HEK293 (cell line): ENCODE measurements at regions not wholly inside any gene's neighbourhood (a gene's known extent, or its start where the extent isn't known, plus 50 kb on each side); places are given as distances from the start of the nearest gene placed in this dataset.
A peak's percentile ranks its signal among the peaks of the same experiment; 100 is the strongest.

Experiments
- CTCF ChIA-PET: fragments of 350-600 bp; formaldehyde crosslinking; extraction: SDS; loops from one replicate; lab custom pipeline; 2021; ENCODE audit warnings: antibody characterized with exemption; lab: Yijun Ruan, JAX
- POLR2A ChIA-PET: fragments of 300-600 bp; formaldehyde crosslinking; extraction: SDS; loops from one replicate; lab custom pipeline; 2020; ENCODE audit warnings: antibody characterized with exemption, inconsistent platforms; lab: Yijun Ruan, JAX
- H3K27ac ChIP-seq: fragments of 200-500 bp; sonication (Bioruptor generic); 2 replicates; pipeline ENCODE4 v1.5.1; 2014; ENCODE audit warnings: low read depth, low read length, control low read depth, inconsistent platforms; ENCODE audit errors: extremely low read depth
- H3K36me3 ChIP-seq, 2 experiments: fragments of 200-500 bp in 1 of 2; sonication (Bioruptor generic) in 1 of 2; 1 replicate in 1 of 2; 2 replicates in 1 of 2; pipeline ENCODE4 v1.5.1; 2014 to 2017; ENCODE audit warnings: inconsistent platforms in 2 of 2, low read length in 2 of 2; ENCODE audit not compliant: control insufficient read depth in 2 of 2, insufficient read depth in 1 of 2
- H3K4me1 ChIP-seq: fragments of 200-500 bp; sonication (Bioruptor generic); 2 replicates; pipeline ENCODE4 v1.5.1; 2014; ENCODE audit warnings: mild to moderate bottlenecking, low read length, inconsistent platforms; ENCODE audit not compliant: control insufficient read depth, insufficient read depth
- H3K4me3 ChIP-seq: 2 replicates; pipeline ENCODE4 v1.5.1; 2011; ENCODE audit warnings: low read depth, mild to moderate bottlenecking, control low read depth, low read length, moderate library complexity
- H3K9me3 ChIP-seq: fragments of 200-500 bp; sonication (Bioruptor generic); 2 replicates; pipeline ENCODE4 v1.5.1; 2014; ENCODE audit warnings: low read depth, low read length, inconsistent platforms; ENCODE audit not compliant: control insufficient read depth, insufficient read depth
- BCL11A ChIP-seq: fragments of 450-650 bp; formaldehyde crosslinking; IDR thresholded peaks from 2 replicates; pipeline ENCODE4 v1.5.1; 2016; ENCODE audit warnings: low read depth, missing biosample characterization, missing genetic modification characterization
- FEZF1 ChIP-seq: fragments of 450-650 bp; formaldehyde crosslinking; IDR thresholded peaks from 2 replicates; pipeline ENCODE4 v1.5.1; 2016; ENCODE audit warnings: missing biosample characterization, missing genetic modification characterization
- ZNF157 ChIP-seq: fragments of 450-650 bp; formaldehyde crosslinking; IDR thresholded peaks from 2 replicates; pipeline ENCODE4 v1.5.1; 2016; ENCODE audit warnings: missing biosample characterization, missing genetic modification characterization
- ZNF37A ChIP-seq: fragments of 450-650 bp; IDR thresholded peaks from 2 replicates; pipeline ENCODE4 v1.5.1; 2018; ENCODE audit warnings: missing biosample characterization, missing genetic modification characterization
- ZNF426 ChIP-seq: fragments of 450-650 bp; formaldehyde crosslinking; IDR thresholded peaks from 2 replicates; pipeline ENCODE4 v1.5.1; 2017; ENCODE audit warnings: missing biosample characterization, missing genetic modification characterization, mild to moderate bottlenecking, inconsistent platforms, moderate library complexity
- ZNF530 ChIP-seq: fragments of 450-650 bp; formaldehyde crosslinking; IDR thresholded peaks from 2 replicates; pipeline ENCODE4 v1.5.1; 2016; ENCODE audit warnings: low read depth, missing biosample characterization, missing genetic modification characterization
- ZNF549 ChIP-seq: fragments of 450-650 bp; IDR thresholded peaks from 2 replicates; pipeline ENCODE4 v1.5.1; 2018; ENCODE audit warnings: missing biosample characterization, missing genetic modification characterization, mild to moderate bottlenecking, inconsistent platforms, moderate library complexity
- ZNF777 ChIP-seq: fragments of 450-650 bp; formaldehyde crosslinking; IDR thresholded peaks from 2 replicates; pipeline ENCODE4 v1.5.1; 2017; ENCODE audit warnings: missing biosample characterization, missing genetic modification characterization, borderline replicate concordance
- TF ChIP-seq, protein P1 (sequence below): fragments of 450-650 bp; formaldehyde crosslinking; IDR thresholded peaks from 2 replicates; pipeline ENCODE4 v1.5.1; 2017; ENCODE audit warnings: missing biosample characterization, missing genetic modification characterization
- TF ChIP-seq, protein P2 (sequence below): fragments of 450-650 bp; formaldehyde crosslinking; IDR thresholded peaks from 2 replicates; pipeline ENCODE4 v1.5.1; 2016; ENCODE audit warnings: missing biosample characterization, missing genetic modification characterization
- TF ChIP-seq, protein P3 (sequence below): fragments of 450-650 bp; IDR thresholded peaks from 2 replicates; pipeline ENCODE4 v1.5.1; 2018; ENCODE audit warnings: missing biosample characterization, missing genetic modification characterization
- TF ChIP-seq, protein P4 (sequence below): fragments of 450-650 bp; formaldehyde crosslinking; IDR thresholded peaks from 2 replicates; pipeline ENCODE4 v1.5.1; 2017; ENCODE audit warnings: missing biosample characterization, missing genetic modification characterization
- TF ChIP-seq, protein P5 (sequence below): fragments of 450-650 bp; formaldehyde crosslinking; IDR thresholded peaks from 2 replicates; pipeline ENCODE4 v1.5.1; 2016; ENCODE audit warnings: missing biosample characterization, missing genetic modification characterization

DNA sequence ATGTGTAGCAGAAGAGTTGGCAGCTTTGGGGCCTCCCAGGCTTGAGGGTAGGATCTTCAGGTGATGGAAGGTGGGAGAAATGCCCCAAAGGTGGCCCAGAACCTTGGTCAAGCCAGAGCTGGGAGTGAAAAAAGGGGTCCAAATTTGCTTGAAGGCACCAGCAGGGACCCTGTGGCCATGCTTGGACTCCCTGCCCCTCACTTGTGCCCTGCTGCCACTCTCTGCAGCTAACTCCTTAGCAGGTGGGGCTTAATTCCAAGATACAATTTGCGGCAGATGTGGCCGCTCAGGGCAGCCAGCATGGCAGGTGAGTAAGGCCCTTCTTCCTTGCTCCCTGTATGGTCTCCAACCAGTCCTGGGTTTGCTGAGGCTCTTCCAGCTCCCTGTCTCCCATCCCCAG is 51.3 kb upstream of the ADRA1D start (continued):
- TF ChIP-seq, protein P1, sequence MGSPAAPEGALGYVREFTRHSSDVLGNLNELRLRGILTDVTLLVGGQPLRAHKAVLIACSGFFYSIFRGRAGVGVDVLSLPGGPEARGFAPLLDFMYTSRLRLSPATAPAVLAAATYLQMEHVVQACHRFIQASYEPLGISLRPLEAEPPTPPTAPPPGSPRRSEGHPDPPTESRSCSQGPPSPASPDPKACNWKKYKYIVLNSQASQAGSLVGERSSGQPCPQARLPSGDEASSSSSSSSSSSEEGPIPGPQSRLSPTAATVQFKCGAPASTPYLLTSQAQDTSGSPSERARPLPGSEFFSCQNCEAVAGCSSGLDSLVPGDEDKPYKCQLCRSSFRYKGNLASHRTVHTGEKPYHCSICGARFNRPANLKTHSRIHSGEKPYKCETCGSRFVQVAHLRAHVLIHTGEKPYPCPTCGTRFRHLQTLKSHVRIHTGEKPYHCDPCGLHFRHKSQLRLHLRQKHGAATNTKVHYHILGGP (tag by site-specific recombination): no peak
- TF ChIP-seq ZNF530 (tag by site-specific recombination) (no peak), FEZF1 (tag by site-specific recombination) (no peak), ZNF37A (no peak)

DNA sequence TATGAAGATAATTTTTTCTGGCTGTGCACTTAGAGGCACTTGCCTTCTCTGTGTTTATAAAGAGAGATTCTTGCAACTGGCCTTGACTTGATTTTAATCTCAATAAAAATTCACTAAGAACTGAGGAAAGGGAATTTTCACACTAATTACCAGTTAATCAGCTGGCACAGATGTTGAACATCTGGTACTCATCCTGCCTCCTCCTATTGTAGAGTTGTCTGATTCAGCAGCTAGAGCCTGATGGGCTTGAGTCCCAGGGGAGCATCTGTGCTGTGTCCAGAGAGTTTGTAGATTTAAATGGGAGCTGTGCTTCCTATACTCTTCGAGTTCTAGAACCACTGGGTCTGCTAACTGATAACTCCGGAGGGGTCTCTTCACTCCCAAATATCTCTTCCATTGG is 50.7 kb upstream of the ADRA1D start:
- ChIA-PET POLR2A (no interaction called here), CTCF (no interaction called here)
- H3K27ac ChIP-seq: no peak overlapping the region
- no peak overlapping the region for H3K4me3 ChIP-seq
- H3K9me3 ChIP-seq: no peaks in the 10 kb centered on the region
- TF ChIP-seq ZNF157 (tag by site-specific recombination) (no peak), ZNF549 (tag by site-specific recombination) (no peak), BCL11A (tag by site-specific recombination) (no peak)
- TF ChIP-seq, protein P2, sequence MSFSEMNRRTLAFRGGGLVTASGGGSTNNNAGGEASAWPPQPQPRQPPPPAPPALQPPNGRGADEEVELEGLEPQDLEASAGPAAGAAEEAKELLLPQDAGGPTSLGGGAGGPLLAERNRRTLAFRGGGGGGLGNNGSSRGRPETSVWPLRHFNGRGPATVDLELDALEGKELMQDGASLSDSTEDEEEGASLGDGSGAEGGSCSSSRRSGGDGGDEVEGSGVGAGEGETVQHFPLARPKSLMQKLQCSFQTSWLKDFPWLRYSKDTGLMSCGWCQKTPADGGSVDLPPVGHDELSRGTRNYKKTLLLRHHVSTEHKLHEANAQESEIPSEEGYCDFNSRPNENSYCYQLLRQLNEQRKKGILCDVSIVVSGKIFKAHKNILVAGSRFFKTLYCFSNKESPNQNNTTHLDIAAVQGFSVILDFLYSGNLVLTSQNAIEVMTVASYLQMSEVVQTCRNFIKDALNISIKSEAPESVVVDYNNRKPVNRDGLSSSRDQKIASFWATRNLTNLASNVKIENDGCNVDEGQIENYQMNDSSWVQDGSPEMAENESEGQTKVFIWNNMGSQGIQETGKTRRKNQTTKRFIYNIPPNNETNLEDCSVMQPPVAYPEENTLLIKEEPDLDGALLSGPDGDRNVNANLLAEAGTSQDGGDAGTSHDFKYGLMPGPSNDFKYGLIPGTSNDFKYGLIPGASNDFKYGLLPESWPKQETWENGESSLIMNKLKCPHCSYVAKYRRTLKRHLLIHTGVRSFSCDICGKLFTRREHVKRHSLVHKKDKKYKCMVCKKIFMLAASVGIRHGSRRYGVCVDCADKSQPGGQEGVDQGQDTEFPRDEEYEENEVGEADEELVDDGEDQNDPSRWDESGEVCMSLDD (tag by site-specific recombination): no peak
- H3K4me1 ChIP-seq: no peaks in the 10 kb centered on the region
- no peaks in the 10 kb centered on the region for H3K36me3 ChIP-seq

DNA sequence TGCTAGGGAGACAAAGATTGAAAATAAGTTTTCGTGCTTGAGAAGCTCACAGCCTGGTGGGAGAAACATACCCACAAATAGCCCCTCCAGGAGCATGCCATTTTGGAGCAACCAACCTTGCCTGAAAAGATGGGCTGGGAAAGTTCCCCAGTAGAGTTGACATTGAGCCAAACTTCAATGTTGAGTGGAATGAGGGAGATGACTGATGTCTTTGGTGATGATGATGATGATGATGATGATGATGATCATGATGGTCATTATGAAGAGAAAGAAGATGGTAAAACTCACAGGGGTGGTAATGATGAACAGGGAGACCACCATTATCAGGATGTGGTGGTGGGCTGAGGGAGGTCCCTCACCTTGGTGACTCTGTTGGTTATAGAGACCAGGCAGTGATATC is 50.1 kb upstream of the ADRA1D start:
- H3K9me3 ChIP-seq: no peaks in the 10 kb centered on the region
- CTCF ChIA-PET: no interaction called here
- H3K36me3 ChIP-seq: no peaks in the 10 kb centered on the region
- no peak overlapping the region for H3K27ac ChIP-seq
- TF ChIP-seq ZNF777 (tag by site-specific recombination): no peak
- TF ChIP-seq, protein P3, sequence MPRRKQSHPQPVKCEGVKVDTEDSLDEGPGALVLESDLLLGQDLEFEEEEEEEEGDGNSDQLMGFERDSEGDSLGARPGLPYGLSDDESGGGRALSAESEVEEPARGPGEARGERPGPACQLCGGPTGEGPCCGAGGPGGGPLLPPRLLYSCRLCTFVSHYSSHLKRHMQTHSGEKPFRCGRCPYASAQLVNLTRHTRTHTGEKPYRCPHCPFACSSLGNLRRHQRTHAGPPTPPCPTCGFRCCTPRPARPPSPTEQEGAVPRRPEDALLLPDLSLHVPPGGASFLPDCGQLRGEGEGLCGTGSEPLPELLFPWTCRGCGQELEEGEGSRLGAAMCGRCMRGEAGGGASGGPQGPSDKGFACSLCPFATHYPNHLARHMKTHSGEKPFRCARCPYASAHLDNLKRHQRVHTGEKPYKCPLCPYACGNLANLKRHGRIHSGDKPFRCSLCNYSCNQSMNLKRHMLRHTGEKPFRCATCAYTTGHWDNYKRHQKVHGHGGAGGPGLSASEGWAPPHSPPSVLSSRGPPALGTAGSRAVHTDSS: peak; percentile 83
- TF ChIP-seq, protein P4, sequence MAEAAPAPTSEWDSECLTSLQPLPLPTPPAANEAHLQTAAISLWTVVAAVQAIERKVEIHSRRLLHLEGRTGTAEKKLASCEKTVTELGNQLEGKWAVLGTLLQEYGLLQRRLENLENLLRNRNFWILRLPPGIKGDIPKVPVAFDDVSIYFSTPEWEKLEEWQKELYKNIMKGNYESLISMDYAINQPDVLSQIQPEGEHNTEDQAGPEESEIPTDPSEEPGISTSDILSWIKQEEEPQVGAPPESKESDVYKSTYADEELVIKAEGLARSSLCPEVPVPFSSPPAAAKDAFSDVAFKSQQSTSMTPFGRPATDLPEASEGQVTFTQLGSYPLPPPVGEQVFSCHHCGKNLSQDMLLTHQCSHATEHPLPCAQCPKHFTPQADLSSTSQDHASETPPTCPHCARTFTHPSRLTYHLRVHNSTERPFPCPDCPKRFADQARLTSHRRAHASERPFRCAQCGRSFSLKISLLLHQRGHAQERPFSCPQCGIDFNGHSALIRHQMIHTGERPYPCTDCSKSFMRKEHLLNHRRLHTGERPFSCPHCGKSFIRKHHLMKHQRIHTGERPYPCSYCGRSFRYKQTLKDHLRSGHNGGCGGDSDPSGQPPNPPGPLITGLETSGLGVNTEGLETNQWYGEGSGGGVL (tag by site-specific recombination): no peak
- TF ChIP-seq, protein P5, sequence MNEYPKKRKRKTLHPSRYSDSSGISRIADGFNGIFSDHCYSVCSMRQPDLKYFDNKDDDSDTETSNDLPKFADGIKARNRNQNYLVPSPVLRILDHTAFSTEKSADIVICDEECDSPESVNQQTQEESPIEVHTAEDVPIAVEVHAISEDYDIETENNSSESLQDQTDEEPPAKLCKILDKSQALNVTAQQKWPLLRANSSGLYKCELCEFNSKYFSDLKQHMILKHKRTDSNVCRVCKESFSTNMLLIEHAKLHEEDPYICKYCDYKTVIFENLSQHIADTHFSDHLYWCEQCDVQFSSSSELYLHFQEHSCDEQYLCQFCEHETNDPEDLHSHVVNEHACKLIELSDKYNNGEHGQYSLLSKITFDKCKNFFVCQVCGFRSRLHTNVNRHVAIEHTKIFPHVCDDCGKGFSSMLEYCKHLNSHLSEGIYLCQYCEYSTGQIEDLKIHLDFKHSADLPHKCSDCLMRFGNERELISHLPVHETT: no peak
- TF ChIP-seq ZNF426 (tag by site-specific recombination): no peak
- POLR2A ChIA-PET: no interaction called here
- no peaks in the 10 kb centered on the region for H3K4me1 ChIP-seq
- H3K4me3 ChIP-seq: no peak overlapping the region
